ENCODE measurements at regions not wholly inside any gene's neighbourhood (a gene's known extent, or its start where the extent isn't known, plus 50 kb on each side); places are given as distances from the start of the nearest gene placed in this dataset.

- Histone ChIP-seq H2AFZ (ENCODE audit: low read depth, low read length) (no peak overlapping the region), H3K9me1 (replicated peaks; ENCODE audit: control insufficient read depth, extremely low read depth, insufficient read depth, low read length) (no peaks in the 10 kb centered on the region), H3K9me3 (replicated peaks; ENCODE audit: control insufficient read depth, insufficient read depth, low read length) (no peaks in the 10 kb centered on the region), H3K4me2 (ENCODE audit: insufficient read depth, low read length) (no peak overlapping the region), H3K27ac (ENCODE audit: insufficient read depth, low read depth, low read length) (no peak overlapping the region), H3K4me3 (replicated peaks in 1 of 3; ENCODE audit: insufficient read depth in 1 of 3, low read depth in 1 of 3, low read length in 3 of 3) (no peak overlapping the region), H3K36me3 (ENCODE audit: control insufficient read depth in 2 of 2, extremely low read depth in 1 of 2, insufficient read depth in 2 of 2, low read length in 2 of 2) (no peaks in the 10 kb centered on the region), H4K20me1 (replicated peaks; ENCODE audit: control insufficient read depth, extremely low read depth, insufficient read depth, low read length) (no peaks in the 10 kb centered on the region), H3K4me1 (ENCODE audit: control insufficient read depth, extremely low read depth, insufficient read depth, low read length) (no peaks in the 10 kb centered on the region), H3K79me2 (ENCODE audit: control insufficient read depth, insufficient read depth, low read length) (no peaks in the 10 kb centered on the region), H3K9ac (replicated peaks; ENCODE audit: extremely low read depth, insufficient read depth, low read length) (no peak overlapping the region), H3K27me3 (ENCODE audit: control insufficient read depth in 2 of 2, insufficient read depth in 2 of 2, low read length in 2 of 2) (peaks cover 0 to 6% of the 10 kb centered on the region in 2 experiments)
- ChIA-PET POLR2A (no interaction called here), CTCF (interaction anchor here (1.2 kb wide), 1 partner anchor 11 kb away, joined by 3 read pairs; no protein-coding TSS in a partner anchor)
- intact Hi-C loops (cut with micrococcal nuclease), result no loop called here
- DNase-seq (ENCODE audit: low read depth, low spot score) (no peak), FAIRE-seq (no peak)
- no TSS peak for BruUV-seq (replicated peaks)
- TF ChIP-seq JUN (IDR thresholded peaks at IDR 0.05; ENCODE audit: borderline replicate concordance, insufficient read depth, insufficient read length, low read depth) (no peak), EZH2 (IDR thresholded peaks at IDR 0.05; ENCODE audit: borderline replicate concordance, low read depth, low read length, severe bottlenecking) (no peak), POLR2AphosphoS5 (IDR thresholded peaks at IDR 0.05; ENCODE audit: insufficient read depth, low read depth, low read length) (no peak), FOS (IDR thresholded peaks at IDR 0.05; ENCODE audit: borderline replicate concordance, insufficient read depth, low read length) (no peak)
- TF ChIP-seq, protein P1, sequence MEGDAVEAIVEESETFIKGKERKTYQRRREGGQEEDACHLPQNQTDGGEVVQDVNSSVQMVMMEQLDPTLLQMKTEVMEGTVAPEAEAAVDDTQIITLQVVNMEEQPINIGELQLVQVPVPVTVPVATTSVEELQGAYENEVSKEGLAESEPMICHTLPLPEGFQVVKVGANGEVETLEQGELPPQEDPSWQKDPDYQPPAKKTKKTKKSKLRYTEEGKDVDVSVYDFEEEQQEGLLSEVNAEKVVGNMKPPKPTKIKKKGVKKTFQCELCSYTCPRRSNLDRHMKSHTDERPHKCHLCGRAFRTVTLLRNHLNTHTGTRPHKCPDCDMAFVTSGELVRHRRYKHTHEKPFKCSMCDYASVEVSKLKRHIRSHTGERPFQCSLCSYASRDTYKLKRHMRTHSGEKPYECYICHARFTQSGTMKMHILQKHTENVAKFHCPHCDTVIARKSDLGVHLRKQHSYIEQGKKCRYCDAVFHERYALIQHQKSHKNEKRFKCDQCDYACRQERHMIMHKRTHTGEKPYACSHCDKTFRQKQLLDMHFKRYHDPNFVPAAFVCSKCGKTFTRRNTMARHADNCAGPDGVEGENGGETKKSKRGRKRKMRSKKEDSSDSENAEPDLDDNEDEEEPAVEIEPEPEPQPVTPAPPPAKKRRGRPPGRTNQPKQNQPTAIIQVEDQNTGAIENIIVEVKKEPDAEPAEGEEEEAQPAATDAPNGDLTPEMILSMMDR (IDR thresholded peaks at IDR 0.05; ENCODE audit: extremely low read depth in 1 of 2, insufficient read depth in 1 of 2, low read depth in 1 of 2, low read length in 2 of 2), result no peak
- dilution Hi-C loops (cut with MboI; ENCODE audit: extremely low pct_ligation_motif_present, low sequenced_read_pairs), result no loop called here
Observed at GRCh38 chr21:35350965-35351364, 301.9 kb upstream of the RUNX1 start.

All from endothelial cell of umbilical vein (primary cell).